Astrocyte of the hippocampus (primary cell): ENCODE measurements at regions not wholly inside any gene's neighbourhood (a gene's known extent, or its start where the extent isn't known, plus 50 kb on each side); places are given as distances from the start of the nearest gene placed in this dataset.
A peak's percentile ranks its signal among the peaks of the same experiment; 100 is the strongest.

ENCODE experiments used
- DNase-seq: peaks from one replicate; pipeline ENCODE4 v3.0.0; 2011; ENCODE audit warnings: low read depth, low spot score

DNA sequence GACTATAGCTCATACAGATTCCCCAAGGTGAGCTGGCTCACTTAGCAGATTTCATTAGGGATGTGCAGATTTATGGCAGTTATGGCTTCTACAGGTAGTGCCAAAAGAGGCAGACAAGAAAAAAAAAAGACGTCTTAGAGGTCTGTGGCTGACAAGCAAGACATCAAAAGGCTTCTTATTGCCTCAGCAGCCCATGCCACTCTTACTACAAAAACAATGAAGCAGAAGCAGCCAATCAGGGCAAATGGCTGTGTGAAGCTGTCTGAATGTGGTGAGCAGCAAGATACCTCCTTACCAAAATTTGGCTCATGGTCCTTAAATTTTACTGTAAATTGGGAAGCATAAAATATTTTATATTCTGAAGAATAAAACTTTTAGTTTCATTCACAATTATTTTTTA, 557.5 kb upstream of the GOLIM4 start:
- no peak for DNase-seq

DNA sequence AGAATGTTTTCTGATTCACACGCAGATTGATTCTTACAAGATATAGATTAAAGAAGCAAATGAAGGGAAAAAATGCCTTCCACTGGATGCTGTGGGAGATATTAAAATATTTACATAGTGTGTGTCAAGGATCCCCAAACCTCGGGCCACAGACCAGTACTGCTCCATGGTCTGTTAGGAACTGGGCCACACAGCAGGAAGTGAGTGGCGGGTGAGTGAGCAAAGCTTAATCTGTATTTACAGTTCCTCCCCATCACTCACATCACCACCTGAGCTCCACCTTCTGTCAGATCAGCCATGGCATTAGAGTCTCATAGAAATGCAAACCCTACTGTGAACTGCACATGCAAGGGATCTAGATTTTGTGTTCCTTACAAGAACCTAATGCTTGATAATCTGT, 552.6 kb upstream of the GOLIM4 start:
- DNase-seq = no peak

DNA sequence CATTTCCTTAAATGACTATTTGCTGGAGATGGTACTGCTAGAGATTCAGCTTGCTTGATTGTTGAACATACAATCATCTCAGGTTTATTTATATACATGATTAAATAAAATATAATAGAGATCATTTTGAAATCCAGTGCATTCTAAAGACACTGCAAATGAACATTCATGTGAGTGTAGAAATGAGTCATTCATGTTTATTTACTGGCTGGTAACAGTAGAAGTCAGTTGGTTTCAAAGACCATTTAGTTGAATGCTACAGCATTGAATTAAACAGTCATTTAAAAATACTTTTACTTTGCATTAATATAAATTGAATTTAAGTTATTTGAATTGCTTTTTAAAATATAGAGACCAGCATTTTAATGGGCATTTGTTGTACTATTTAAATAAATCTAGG, 551.9 kb upstream of the GOLIM4 start:
- DNase-seq = no peak

DNA sequence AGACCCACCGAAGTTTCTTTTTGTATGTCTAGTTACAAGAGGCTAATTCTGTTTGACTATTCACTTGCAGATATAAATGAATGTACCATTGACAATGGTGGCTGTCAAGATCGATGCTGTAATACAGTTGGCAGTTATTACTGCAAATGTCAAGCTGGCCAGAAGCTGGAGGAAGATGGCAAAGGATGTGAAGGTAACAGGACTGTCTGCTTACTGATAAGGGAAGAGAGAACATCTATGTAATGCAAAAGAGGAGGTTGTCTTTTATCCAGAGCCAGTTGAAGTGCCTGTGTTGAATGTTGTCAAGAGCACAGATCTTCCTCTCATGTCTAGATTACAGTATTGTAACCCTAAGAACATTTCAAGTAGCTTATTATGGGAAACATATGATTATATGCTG, 549.5 kb upstream of the GOLIM4 start:
- no peak for DNase-seq

DNA sequence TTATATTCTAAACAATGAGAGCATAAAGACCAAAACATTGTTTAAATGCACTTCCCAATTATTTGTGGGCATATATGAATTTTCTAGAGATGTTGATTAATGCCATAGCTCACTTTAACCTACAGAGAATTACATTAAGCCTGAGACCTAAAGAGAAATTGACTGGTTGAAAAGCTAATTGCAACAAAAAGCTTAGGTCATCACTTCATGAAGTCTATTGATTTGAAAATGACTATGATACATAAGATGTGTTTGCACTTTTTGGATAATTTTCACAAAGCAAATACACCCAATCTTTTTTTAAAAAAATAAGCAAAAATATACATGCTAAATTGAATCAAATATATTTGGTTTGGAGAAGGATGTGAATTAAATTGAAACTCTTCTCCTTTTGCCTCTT, 532.8 kb upstream of the GOLIM4 start:
- no peak for DNase-seq

DNA sequence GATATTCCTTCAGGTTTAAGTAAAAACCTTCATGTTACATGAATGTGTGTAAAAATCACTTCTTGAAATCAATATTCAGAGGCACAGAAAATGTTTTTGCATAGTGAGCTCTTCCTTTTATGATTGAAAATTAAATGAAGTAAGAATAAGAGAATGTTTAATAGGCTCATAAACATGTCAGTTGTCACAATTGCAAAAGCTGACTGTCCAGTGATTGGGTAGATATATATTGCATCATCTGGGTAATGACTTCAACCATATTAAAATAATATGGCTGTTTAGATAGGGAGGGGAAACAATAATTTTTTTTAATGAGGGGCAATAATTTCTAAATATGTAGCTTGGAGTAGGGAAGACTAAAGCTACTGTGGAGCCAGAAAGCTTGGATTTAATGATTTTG, 529.8 kb upstream of the GOLIM4 start:
- no peak for DNase-seq

DNA sequence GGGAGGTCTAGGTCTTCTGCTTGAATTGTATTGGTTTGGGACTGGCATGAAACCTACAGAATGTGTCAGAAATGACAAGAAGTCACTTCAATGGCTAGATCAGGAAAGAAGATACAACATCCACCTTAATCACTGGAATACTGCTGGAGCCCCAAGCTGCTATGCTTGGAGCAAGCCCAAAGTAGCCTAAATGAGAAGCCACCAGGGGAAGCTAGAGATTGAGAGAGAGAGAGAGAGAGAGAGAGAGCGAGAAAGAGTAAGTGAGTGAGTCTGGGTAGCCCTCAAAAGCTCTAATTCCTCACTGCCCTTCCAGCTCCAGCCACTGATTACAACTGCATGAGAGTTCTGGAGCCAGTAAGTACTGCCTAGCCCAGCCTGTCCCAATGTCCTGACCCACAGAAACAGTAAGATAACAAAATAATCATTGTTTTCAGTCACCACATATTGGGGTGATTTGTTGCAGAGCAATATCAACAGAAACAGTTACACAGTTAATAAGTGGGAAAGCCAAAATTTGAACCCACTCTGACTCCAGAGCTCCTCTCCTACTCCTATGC, 529.2 kb upstream of the GOLIM4 start:
- no peak for DNase-seq

DNA sequence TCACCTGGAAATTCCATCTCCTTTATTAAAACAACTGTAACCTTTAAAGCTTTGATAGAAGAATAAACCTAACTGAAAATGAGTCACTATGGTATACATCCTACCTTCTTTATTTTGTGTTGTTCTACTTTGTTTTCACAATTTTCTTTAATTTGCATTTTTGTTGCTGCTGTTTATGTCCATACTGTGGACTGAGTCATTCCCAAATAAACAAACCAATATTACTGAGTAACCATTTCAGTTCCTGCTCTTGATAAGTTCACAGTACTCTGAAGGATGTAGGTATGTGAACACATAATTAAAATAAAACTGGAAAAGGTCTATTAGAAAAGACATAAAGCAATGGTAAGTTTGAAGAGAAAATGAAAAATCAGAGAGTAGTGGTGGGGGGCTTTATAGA, 528.5 kb upstream of the GOLIM4 start:
- DNase-seq = no peak

DNA sequence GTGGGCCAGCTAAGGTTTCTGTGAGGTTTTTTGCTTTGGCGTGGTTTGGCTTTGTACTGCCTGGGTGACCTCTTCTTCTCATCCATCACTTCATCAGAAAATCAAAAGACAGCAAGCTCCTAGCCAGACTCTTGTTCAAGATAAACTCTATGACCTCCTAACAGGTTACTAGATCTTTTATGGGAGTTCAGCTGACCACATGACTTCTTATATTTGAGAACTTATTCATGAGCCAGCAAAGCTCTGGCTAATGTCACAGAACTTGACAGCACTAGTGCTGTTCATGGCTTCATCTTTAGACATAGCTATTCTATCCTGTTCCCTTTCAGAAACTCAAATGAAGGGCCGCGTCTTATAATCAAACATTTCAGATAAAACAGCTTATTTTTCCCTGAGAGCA, 527.1 kb upstream of the GOLIM4 start:
- DNase-seq = no peak

DNA sequence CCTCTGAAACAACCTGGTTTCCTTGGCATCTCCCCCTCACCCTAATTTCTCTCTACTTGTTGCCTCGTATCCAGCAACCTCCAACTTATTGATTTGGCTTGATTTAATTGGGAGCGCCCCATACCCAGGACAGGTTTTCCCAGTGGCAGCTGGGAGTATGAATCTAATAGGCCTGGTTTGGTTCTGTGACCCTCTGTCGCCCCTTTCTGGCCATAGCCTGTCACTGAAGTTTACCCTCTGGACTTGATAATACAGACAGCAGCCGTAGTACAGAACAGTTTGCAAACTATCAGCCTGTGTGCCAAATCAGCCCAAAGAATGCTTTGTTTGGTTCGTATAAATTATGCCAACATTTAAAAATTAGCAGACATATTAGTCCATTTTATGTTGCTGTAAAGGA, 525.1 kb upstream of the GOLIM4 start:
- peak; percentile 32 for DNase-seq

DNA sequence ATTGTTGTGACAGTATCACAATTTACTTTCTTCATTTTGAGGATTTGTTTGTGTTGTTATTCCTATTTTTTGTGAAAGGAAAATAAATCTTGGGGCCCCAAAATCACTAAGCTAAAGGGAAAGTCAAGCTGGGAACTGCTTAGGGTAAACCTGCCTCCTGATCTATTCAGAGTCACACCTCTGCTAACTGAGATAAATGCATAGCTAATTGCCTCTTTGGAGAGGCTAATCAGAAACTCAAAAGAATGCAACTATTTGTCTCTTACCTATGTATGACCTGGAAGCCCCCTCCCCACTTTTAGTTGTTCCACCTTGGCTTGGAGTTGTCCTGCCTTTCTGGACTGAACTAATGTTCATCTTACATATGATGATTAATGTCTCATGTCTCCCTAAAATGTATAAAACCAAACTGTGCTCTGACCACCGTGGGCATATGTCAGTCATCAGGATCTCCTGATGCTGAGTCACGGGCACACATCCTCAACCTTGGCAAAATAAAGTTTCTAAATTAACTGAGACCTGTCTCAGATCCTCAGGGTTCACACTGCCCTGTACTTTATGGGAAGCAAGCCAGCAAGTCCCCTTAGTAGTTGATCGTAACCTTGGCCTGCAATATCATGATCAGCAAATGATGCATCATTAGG, 523.2 kb upstream of the GOLIM4 start:
- no peak for DNase-seq

DNA sequence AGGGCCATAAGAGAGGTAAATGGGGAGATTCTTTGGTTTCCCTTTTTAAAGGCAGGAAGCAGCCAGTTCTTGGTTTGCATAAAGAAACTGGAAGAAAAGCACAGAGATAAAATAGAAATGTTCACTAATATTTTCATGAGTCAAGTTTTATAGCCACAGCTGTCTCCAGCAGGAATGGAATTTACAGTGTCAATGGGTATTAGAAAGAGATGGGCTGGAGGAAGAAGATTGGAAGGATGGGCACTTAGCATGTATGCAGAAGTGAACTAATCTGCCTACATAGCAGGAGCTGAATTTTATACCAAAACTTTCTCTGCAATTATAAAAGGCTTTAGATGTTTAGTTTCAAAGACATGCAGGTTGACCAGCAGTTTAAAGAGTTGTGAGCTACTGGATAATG, 521.9 kb upstream of the GOLIM4 start:
- DNase-seq = no peak

DNA sequence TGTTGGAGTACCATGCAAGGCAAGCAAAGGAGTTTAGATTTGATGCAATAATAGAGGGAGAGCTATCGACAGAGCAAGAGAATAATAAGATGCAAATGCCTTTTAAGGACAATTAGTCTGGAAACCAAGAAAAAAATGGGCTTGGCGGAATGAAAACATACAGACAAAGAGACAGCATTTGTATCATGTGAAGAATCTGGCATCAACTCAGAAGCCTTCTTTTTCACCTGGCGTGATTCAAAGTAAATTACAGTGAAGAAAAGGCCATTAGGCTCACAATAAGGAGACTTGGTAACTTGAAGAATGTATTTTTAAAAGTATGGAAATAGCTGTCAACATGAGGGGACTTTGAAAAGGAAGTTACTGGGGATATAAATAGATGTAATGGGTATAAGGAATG, 521.2 kb upstream of the GOLIM4 start:
- peak; percentile 9 for DNase-seq

DNA sequence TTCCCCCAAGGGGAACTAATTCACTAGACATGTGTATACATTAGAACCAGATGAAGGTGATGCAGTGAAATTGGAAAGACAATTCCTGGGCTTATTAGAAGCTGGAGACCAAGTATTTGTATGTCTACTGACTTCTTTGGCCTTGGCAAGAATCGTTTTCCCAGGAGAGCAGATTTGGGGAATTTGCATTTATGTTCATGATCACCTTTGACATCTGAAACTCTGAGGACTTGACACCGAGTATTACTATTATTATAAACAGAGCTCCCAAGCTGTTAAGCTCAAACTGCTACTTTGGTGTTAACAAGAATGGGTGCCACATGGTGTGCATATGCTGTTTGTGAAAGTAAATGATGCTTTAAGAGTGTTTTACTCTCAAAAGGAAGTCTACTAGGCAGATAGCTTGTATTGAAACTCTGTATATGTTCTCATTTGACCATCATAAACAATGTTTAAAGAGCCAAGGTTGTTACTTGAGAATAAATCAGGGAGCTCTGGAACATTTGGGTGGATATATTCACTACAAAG, 519.8 kb upstream of the GOLIM4 start:
- DNase-seq = no peak

DNA sequence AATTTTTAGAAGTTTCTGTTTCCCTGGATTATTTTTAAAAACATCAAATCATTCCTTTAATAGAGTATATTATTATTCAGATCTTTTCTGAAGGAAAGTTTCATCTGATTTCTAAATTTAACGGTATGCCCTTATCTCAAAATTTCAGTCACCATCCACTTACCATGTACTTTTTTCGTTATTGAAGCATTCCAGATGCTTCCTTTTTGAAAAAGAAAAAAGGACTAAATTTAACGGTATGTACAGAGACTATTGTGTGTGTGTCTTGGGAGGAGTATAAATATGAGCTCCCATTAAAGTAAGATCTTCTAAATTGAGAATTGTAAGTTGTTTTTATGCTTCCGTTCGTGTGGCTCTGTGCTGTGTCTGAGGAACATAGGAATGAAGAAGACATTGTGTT, 517.4 kb upstream of the GOLIM4 start:
- no peak for DNase-seq

DNA sequence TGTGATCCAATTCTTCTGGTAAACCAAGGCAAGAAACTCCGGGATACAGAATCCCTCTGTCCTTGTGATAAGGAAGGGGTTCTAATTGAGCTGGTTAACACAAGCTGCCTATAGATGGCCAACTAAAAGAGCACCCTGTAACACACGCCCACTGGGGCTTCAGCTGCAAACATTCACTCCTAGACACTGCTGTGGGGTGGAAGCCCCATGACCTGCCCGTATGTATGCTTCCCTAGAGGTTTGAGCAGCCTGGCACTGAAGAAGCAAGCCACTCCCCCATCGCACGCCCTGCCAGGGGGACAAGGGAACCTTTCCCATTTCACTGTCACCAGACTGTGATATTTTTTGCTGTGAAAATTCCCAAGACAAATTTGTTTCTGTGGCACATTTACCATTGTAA, 516.9 kb upstream of the GOLIM4 start:
- no peak for DNase-seq

DNA sequence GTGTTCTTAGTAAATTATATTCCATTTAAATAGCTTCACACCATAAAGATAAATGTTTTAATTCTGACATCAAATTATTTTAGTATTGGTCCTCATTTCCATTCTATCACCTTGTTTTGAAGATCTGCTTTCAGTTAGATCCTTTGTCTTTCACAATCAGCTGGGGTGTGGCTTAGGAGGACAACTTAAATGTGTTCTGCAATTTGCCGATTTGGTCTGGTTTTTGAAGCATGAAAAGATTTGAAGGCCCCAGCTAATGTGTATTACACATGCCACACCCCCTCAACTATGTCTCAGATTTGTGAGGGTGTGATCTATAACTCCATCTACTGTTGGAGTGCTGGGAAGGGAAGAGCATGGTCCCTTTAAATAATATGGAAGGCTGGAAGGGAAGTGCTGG, 516.1 kb upstream of the GOLIM4 start:
- no peak for DNase-seq

DNA sequence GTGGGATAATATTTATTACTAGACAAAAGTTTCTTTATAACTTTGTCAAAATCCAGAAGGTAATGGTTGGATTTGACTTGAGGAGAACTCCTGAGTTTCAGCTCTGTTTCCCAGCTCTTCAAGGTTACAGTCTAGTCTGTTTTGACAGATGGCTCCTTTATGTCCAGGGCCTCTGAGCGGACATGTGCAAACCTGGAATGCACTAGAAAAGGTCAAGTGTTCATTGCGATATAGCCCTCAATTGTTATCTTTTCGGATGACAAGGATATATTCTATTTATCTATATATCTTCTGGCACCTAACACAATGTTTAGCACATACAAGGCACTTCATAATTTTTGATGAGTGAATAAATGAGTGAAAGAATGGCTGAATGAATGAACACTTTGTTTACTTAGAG, 513.2 kb upstream of the GOLIM4 start:
- no peak for DNase-seq

DNA sequence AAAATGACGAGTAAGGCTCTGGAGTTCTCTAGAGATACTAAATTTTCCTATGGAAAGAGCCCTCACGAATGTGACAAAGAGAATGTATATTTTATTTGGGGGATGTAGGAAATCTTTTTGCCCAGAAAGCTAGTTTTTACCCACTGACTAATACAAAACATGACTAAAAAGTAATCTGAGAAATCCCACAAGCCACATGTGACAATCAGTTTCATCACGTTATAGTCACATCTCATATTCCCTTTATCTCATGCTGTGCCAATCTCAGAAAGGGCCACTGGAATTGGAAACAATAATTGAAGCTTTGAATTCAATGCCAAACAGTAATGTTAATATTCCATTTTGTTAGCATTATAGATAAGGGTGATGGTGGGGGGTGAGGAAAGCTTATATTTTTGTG, 509.0 kb upstream of the GOLIM4 start:
- DNase-seq = no peak

DNA sequence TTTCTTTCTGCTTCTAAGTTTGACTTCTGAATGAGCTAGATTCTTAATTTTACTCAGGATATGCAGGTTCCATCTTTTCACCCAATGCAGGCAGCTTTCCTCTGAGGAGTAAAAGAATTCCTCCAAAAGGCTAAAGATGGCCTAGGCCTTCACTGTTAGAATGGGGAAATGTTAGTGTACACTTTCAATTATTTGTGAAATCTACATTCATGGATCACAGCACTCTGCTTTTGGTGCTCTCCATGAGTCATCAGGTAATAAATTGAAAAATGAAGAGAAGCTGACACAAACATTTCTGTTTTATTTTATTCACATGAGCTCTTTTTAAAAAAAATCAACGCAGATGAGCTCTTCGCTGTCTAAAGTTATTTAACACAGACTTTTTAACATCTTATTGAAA, 502.5 kb upstream of the GOLIM4 start:
- no peak for DNase-seq

DNA sequence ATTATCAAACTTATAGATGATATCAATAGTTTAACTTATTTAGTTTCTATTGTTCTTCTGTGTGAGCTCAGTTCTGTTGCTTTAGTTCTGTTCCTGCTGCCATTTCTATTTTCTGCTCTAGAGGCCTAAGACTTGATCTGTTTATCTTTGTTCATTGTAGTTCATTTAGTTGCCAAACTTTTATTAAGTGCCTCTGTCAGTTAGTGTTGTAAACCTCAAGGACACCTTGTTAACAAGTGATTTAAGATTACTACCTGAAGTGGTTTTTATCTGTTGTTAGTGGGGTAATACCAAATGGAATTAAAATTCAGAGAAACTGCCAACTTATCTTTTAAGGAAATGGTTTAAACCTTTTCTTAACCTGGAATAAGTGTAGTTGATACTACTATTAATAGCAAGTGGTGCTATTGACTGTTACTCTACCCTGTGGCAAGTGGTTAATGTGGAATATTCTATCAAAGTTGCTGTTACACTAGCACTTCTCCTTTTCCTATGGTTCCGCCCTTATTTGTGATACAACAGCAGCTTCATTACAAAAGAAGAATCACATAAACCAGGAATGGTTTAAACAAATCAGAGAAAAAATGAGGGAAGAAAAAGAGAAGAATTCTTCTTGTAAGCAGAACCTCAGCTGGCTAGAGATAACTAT, 500.6 kb upstream of the GOLIM4 start:
- no peak for DNase-seq

DNA sequence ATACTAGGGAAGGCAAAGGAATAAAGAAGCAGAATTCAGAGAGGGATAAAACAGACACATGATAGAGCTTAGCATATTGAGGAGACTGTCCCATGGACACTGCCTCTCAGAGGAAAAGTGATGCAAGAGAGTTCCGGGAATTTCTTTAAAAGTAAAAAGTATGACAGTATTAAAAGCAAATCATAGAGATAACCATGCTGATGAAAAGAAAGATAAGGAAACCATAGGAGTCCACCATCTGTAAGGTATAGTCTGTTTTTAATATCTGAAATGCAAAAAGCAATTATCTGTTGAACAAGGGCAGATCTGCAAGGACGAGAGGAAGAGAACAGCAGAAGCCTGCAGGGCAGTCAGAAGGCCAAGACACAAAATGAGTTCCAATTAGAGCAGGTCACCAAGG, 495.9 kb upstream of the GOLIM4 start:
- no peak for DNase-seq

DNA sequence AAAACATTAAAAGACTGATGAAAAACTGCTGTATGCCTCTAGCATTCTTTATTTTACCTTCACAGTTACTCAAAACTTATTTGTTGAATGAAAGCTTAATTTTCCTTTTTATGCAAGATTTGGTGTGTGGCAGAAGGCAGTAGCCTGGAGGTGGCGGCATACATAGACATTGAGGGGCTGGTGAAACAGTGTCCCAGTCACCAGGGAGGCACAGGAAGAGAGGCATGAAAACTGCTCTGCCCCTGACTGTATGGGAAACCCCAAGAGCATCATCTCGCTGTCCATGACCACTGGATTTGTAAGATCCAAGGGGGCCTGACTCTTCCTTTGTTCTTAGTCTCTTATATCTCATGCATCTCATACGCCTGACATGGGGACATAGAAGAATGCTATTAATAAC, 493.7 kb upstream of the GOLIM4 start:
- DNase-seq = no peak
